M059J (cell line): ENCODE measurements at regions not wholly inside any gene's neighbourhood (a gene's known extent, or its start where the extent isn't known, plus 50 kb on each side); places are given as distances from the start of the nearest gene placed in this dataset.
"Not testable (repeated sequence)": the region's sequence is repeated elsewhere in the genome, so short reads cannot be mapped to it uniquely, and the experiment has no call there.

Experiments
- DNase-seq: peaks from one replicate; pipeline ENCODE4 v3.0.0-alpha.2; 2012; ENCODE audit warnings: low read depth

DNA sequence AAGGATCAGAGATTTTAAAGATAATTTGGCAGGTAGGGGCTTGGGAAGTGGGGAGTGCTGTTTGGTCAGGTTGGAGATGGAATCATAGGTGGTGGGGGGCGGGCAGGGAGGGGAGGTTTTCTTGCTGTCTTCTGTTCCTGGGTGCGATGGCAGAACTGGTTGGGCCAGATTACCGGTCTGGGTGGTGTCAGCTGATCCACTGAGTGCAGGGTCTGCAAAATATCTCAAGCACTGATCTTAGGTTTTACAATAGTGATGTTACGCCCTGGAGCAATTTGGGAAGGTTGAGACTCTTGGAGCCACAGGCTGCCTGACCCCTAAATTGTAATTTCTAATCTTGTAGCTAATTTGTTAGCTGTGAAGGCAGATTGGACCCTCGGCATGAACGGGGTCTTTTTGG, 78.0 kb upstream of the PARP8 start:
- DNase-seq: not testable (repeated sequence)

- DNase-seq: not testable (repeated sequence)
Observed at GRCh38 chr5:50590444-50591189, 75.8 kb upstream of the PARP8 start.

DNA sequence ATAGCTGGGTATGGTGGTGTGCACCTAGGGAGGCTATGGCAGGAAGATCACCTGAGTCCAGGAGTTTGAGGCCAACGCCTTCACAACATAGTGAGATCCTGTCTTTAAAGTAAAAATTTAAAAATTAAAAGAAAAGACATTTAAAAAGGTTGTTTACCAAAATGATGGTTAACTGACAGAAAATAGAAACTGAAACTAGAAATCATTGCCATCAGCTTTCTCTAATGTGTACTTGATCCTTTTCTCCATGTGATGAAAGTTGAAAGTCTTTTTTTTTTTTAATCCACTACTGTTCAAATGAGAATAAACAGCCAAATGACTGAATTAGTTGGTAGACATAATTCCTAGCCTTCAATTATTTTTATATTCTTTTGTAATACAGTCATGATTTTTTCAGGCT, 75.1 kb upstream of the PARP8 start:
- not testable (repeated sequence) for DNase-seq

- DNase-seq: no peak
Observed at GRCh38 chr5:50593681-50594080, 72.8 kb upstream of the PARP8 start.

- peak; percentile 85 for DNase-seq
Observed at GRCh38 chr5:50595199-50595598, 71.2 kb upstream of the PARP8 start.

- DNase-seq: peak; percentile 9
Observed at GRCh38 chr5:50601576-50601975, 64.9 kb upstream of the PARP8 start.

DNA sequence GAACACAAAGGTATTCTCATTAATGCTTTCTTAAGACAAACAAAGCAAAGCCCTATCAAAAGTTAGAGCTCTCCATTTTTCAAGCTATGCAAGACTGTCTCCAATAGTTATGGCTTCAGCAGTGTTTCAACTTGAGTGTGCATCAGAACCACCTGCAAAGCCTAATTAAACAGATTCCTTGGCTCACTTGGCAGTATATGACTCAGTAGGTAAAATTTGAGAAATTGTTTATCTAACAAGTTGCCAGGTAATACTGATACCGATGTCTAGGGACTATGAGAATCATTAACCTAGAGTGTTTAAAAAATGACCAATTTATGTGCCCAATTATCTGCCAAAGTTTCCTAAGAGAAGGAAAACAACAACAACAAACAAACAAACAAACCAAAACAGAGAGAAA, 60.3 kb upstream of the PARP8 start:
- no peak for DNase-seq

DNA sequence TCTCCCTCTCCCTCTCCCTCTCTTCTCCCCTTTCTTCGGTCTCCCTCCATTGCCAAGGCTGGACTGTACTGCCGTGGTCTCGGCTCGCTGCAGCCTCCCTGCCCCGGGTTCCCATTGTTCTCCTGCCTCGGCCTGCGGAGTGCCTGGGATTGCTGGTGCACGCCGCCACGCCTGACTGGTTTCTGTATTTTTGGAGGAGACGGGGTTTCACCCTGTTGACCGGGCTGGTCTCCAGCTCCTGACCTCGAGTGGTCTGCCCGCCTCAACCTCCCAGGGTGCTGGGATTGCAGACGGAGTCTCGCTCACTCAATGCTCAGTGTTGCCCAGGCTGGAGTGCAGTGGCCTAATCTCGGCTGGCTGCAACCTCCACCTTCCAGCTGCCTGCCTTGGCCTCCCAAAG, 59.0 kb upstream of the PARP8 start:
- DNase-seq: not testable (repeated sequence)

GRCh38 chr5:50607953-50608705, 58.3 kb upstream of the PARP8 start:
- DNase-seq: not testable (repeated sequence)

DNA sequence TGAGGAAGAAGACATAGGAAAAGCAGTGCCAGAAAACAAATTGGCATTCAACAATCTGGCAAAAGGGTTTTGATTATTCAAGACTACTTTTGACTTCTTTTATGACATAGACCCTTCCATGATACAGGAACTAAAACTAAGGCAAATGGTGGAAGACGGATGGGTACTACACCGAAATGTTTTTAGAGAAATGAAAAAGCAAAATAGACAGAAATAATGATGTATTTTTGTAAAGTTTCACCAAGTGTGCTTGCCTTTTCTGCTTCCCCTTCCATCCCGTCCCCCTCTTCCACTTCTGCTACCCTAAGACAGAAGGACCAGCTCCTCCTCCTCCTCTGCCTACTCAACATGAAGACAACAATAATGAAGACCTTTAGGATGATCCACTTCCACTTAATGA, 53.4 kb upstream of the PARP8 start:
- DNase-seq: not testable (repeated sequence)
